ENCODE measurements at regions not wholly inside any gene's neighbourhood (a gene's known extent, or its start where the extent isn't known, plus 50 kb on each side); places are given as distances from the start of the nearest gene placed in this dataset.

DNA sequence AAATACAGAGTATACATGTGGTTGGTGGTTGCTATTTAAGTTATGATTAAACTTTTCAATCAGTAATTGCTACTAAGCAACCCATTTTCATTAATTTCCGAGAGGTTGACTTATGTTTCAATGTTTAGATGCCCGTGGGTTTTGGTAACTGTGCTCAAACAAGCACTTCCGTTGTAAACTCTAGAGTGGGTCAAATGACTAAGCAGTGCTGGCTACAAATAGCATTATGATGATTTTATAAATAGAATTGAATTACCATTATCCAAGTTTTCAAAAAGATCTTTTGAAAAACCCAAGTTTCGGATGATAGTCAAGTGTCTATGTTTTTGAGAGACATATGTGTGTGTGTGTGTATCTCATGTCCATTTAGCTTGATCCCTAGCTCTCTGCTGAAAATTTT, 2369.4 kb upstream of the ACO1 start:
- no peak overlapping the region for H3K4me2 ChIP-seq (ENCODE audit: control insufficient read depth, extremely low read depth, insufficient read depth, low read depth, low read length)
- no peaks in the 10 kb centered on the region for H3K9me1 ChIP-seq (ENCODE audit: control insufficient read depth, extremely low read depth, insufficient read depth, low read length)
- no peak for DNase-seq (ENCODE audit: low read depth, low spot score)
- H3K9me3 ChIP-seq (ENCODE audit: control insufficient read depth, low read depth, low read length): no peaks in the 10 kb centered on the region
- dilution Hi-C loops (cut with MboI; ENCODE audit: extremely low pct_ligation_motif_present, low sequenced_read_pairs): no loop called here
- H3K27ac ChIP-seq (ENCODE audit: control insufficient read depth, insufficient read depth, low read length): no peak overlapping the region
- H3K27me3 ChIP-seq (ENCODE audit: control insufficient read depth, extremely low read depth, insufficient read depth, low read length): no peaks in the 10 kb centered on the region
- no peak overlapping the region for H3K9ac ChIP-seq (ENCODE audit: control insufficient read depth, extremely low read depth, insufficient read depth, low read length)
- no peak for FAIRE-seq
- H4K20me1 ChIP-seq (ENCODE audit: control insufficient read depth, extremely low read depth, insufficient read depth, low read length): no peaks in the 10 kb centered on the region
- no peak overlapping the region for H3K4me3 ChIP-seq (ENCODE audit: control insufficient read depth in 2 of 3, extremely low read depth in 1 of 3, insufficient read depth in 2 of 3, low read depth in 1 of 3, low read length in 3 of 3)
- H3K79me2 ChIP-seq (ENCODE audit: control insufficient read depth, insufficient read depth, low read length): no peaks in the 10 kb centered on the region
- H2AFZ ChIP-seq (ENCODE audit: control insufficient read depth, low read length): no peak overlapping the region
- H3K36me3 ChIP-seq (ENCODE audit: control insufficient read depth in 2 of 2, extremely low read depth in 1 of 2, insufficient read depth in 2 of 2, low read length in 2 of 2): no peaks in the 10 kb centered on the region
- no peaks in the 10 kb centered on the region for H3K4me1 ChIP-seq (ENCODE audit: control insufficient read depth, extremely low read depth, insufficient read depth, low read length)
- TF ChIP-seq EZH2 (IDR thresholded peaks at IDR 0.05; ENCODE audit: low read length): no peak
- TF ChIP-seq, protein P1, sequence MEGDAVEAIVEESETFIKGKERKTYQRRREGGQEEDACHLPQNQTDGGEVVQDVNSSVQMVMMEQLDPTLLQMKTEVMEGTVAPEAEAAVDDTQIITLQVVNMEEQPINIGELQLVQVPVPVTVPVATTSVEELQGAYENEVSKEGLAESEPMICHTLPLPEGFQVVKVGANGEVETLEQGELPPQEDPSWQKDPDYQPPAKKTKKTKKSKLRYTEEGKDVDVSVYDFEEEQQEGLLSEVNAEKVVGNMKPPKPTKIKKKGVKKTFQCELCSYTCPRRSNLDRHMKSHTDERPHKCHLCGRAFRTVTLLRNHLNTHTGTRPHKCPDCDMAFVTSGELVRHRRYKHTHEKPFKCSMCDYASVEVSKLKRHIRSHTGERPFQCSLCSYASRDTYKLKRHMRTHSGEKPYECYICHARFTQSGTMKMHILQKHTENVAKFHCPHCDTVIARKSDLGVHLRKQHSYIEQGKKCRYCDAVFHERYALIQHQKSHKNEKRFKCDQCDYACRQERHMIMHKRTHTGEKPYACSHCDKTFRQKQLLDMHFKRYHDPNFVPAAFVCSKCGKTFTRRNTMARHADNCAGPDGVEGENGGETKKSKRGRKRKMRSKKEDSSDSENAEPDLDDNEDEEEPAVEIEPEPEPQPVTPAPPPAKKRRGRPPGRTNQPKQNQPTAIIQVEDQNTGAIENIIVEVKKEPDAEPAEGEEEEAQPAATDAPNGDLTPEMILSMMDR (optimal IDR thresholded peaks at IDR 0.05 in 1 of 3, IDR thresholded peaks at IDR 0.05 in 1 of 3, conservative IDR thresholded peaks at IDR 0.05 in 1 of 3; ENCODE audit: extremely low read depth in 1 of 3, insufficient read depth in 2 of 3, low read length in 3 of 3): no peak

DNA sequence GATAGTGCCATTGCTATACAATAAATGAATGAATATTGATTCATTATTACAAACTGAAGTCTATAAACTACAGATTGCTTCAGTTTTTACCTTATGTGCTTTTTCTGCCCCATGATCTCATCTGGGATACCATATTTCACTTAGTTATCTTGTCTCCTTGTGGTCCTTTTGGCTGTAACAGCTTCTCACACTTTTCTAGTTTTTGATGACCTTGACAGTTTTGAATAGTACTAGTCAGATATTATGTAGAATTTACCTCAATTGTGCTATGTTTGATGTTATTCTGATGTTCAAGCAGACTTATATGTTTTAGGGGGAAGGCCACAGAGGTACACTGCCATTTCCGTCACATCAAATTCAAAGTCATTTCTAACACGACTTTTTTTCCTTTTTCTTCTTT, 2364.3 kb upstream of the ACO1 start:
- no peak for DNase-seq (ENCODE audit: low read depth, low spot score)

More for the DNA sequence above, 2364.3 kb upstream of the ACO1 start:
- Histone ChIP-seq H3K4me2 (ENCODE audit: control insufficient read depth, extremely low read depth, insufficient read depth, low read depth, low read length) (no peak overlapping the region), H3K36me3 (ENCODE audit: control insufficient read depth in 2 of 2, extremely low read depth in 1 of 2, insufficient read depth in 2 of 2, low read length in 2 of 2) (no peaks in the 10 kb centered on the region), H3K9me3 (ENCODE audit: control insufficient read depth, low read depth, low read length) (no peaks in the 10 kb centered on the region), H3K4me3 (ENCODE audit: control insufficient read depth in 2 of 3, extremely low read depth in 1 of 3, insufficient read depth in 2 of 3, low read depth in 1 of 3, low read length in 3 of 3) (no peak overlapping the region), H3K4me1 (ENCODE audit: control insufficient read depth, extremely low read depth, insufficient read depth, low read length) (no peaks in the 10 kb centered on the region), H3K27ac (ENCODE audit: control insufficient read depth, insufficient read depth, low read length) (no peak overlapping the region), H3K9me1 (ENCODE audit: control insufficient read depth, extremely low read depth, insufficient read depth, low read length) (no peaks in the 10 kb centered on the region), H3K79me2 (ENCODE audit: control insufficient read depth, insufficient read depth, low read length) (no peaks in the 10 kb centered on the region), H3K9ac (ENCODE audit: control insufficient read depth, extremely low read depth, insufficient read depth, low read length) (no peak overlapping the region), H4K20me1 (ENCODE audit: control insufficient read depth, extremely low read depth, insufficient read depth, low read length) (no peaks in the 10 kb centered on the region), H3K27me3 (ENCODE audit: control insufficient read depth, extremely low read depth, insufficient read depth, low read length) (no peaks in the 10 kb centered on the region), H2AFZ (ENCODE audit: control insufficient read depth, low read length) (no peak overlapping the region)
- TF ChIP-seq, protein P1 (optimal IDR thresholded peaks at IDR 0.05 in 1 of 3, IDR thresholded peaks at IDR 0.05 in 1 of 3, conservative IDR thresholded peaks at IDR 0.05 in 1 of 3; ENCODE audit: extremely low read depth in 1 of 3, insufficient read depth in 2 of 3, low read length in 3 of 3): no peak
- no peak for TF ChIP-seq EZH2 (IDR thresholded peaks at IDR 0.05; ENCODE audit: low read length)
- dilution Hi-C loops (cut with MboI; ENCODE audit: extremely low pct_ligation_motif_present, low sequenced_read_pairs): no loop called here
- no peak for FAIRE-seq

Data from keratinocyte (primary cell).